ENCODE measurements at regions not wholly inside any gene's neighbourhood (a gene's known extent, or its start where the extent isn't known, plus 50 kb on each side); places are given as distances from the start of the nearest gene placed in this dataset.
"Not testable (repeated sequence)": the region's sequence is repeated elsewhere in the genome, so short reads cannot be mapped to it uniquely, and the experiment has no call there.

DNA sequence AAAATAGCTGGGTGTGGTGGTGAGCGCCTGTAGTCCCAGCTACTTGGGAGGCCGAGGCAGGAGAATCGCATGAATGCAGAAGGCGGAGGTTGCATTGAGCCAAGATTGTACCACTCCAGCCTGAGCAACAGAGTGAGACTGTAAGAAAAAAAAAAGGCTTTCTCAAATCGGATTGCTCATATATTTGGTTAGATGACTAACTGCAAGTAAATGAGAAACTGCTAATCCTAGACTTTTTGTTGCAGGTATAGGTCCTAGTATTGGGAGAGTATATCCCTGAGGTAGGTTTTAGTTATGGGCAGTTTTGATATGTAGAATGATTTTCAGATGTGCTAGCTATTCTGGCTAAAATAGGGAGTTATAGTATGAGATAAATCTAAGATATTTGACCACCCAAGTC lies 944.8 kb downstream of the DNAH5 start:
- H3K9me3 Mint-ChIP-seq, result peaks cover 8 to 20% of the 10 kb centered on the region in 2 donors
- H3K27ac Mint-ChIP-seq, result no peak overlapping the region
- no peaks in the 10 kb centered on the region for H3K36me3 Mint-ChIP-seq
- DNase-seq (ENCODE audit: low spot score in 2 of 2) (no peak), ATAC-seq (no peak)

DNA sequence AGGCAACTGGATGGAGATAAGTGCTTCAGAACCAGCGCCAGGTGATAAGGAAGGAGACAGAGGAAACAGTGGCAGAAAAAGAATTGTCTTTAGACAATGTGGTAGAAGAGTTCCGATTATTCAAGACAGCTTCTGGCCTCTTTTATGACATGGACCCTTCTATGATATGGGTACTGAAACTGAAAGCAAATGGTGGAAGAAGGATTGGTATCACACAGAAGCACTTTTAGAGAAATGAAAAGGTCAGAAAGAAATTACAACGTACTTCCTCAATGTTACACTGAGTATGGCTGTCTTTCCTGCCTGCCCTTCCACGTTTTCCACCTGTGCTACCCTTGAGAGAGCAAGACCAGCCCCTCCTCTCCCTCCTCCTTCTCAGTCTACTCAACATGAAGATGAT lies 959.3 kb downstream of the DNAH5 start:
- ATAC-seq, result no peak
- no peak for DNase-seq (ENCODE audit: low spot score in 2 of 2)
- peaks cover 13 to 20% of the 10 kb centered on the region in 2 donors for H3K9me3 Mint-ChIP-seq

DNA sequence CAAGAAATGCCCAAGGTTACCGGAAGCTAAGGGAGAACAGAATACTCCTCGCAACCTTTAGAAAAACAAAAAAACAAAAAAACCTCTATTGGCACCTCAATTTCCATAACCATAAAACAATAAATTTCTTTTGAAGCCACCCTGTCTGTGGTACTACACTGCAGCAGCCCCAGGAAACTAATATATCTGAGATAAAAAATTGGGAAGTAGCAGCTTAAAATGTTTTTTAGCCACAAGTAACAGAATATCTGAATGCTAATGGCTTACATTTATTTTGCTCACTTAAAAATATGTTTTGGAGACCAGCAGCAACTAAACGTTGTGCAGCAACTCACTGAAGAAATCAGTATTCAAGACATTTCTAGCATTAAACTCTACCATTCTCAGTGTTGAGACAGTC lies 969.6 kb downstream of the DNAH5 start:
- ATAC-seq (no peak), DNase-seq (ENCODE audit: low spot score in 2 of 2) (no peak)
- no peaks in the 10 kb centered on the region for H3K36me3 Mint-ChIP-seq
- peaks cover 4 to 6% of the 10 kb centered on the region in 2 donors for H3K9me3 Mint-ChIP-seq
- no peak overlapping the region for H3K27ac Mint-ChIP-seq

More for the DNA sequence above, 959.3 kb downstream of the DNAH5 start:
- no peak overlapping the region for H3K27ac Mint-ChIP-seq
- no peaks in the 10 kb centered on the region for H3K36me3 Mint-ChIP-seq

DNA sequence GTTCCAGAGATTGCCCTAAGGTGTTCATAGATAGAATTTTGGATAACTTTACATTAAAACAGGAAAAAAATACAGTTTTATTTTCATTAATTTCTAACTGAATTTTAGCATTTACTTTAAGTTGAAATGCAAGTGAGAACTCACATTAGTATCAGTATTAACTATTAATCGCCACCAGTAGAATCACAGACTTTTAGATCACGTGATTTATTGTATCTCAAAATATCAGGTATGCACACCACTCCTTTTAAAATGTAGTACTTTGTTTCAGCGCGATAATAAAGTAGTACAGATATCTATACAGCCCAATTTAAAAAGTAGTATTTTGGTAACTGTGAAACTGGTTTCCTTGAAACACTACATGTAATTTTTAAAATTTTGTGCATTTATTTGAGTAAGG lies 978.7 kb downstream of the DNAH5 start:
- no peak for DNase-seq (ENCODE audit: low spot score in 2 of 2)
- no peak for ATAC-seq
- Mint-ChIP-seq H3K36me3 (peaks cover 0 to 5% of the 10 kb centered on the region in 2 donors), H3K9me3 (peaks cover 16 to 18% of the 10 kb centered on the region in 2 donors), H3K27ac (no peak overlapping the region)

DNA sequence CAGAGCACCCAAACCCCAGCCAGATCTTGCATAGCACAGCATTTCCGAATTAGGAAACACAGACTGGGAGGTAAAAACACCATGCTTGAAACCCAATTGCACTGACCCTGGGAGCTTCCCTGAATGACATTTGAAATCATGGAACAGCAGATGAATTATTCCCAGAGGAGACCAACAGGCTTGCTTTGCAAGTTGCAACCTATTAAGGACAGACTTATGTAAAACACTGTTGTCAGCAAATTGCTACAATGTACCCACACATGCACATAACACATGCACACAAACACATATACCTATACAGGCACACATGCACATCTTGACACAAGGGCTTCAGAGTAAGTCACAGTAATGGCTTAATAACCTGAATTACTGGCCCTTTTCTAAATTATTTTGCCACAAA lies 984.8 kb downstream of the DNAH5 start:
- Mint-ChIP-seq H3K27ac (no peak overlapping the region), H3K9me3 (peaks cover 0 to 8% of the 10 kb centered on the region in 2 donors), H3K36me3 (no peaks in the 10 kb centered on the region)
- DNase-seq (ENCODE audit: low spot score in 2 of 2) (no peak), ATAC-seq (no peak)

DNA sequence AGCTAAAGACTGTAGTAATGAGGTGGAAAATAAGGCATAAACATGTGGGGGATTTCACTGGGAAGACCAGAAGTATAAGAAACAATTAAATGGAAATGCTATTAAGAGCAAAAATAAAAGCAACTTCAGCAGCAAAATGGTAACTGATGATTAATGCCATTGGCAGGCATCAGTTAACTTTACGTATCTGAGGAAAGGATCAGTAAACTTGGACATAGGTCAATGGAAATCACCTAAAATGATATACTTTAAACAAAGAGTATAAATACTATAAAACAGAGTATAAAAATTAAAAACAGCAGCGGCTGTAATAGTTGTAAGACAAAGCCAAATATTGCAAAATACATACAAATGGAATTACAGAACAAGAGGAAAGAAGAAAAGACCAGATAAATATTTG lies 992.1 kb downstream of the DNAH5 start:
- Mint-ChIP-seq H3K27ac (no peak overlapping the region), H3K36me3 (no peaks in the 10 kb centered on the region), H3K9me3 (peaks cover 0 to 5% of the 10 kb centered on the region in 2 donors)
- DNase-seq (ENCODE audit: low spot score in 2 of 2), result no peak
- ATAC-seq, result no peak

DNA sequence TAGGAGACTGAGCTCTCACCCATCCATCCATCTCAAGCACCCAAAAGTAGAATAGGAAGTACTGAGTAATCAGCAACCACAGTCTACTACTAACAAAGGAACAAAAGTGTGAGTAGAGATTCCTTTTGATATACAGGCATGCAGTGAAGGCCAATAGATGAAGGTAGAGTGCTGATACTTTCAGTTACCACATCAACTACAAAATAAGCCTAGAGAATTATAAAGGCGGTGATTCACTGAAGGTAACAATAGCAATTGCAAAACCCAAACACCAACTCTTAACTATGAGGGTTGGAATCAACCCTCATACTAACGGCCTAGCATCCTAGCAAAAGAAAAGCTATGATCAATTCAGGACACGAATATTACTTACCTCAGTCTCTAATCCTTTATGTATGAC lies 992.6 kb downstream of the DNAH5 start:
- DNase-seq (ENCODE audit: low spot score in 2 of 2) (no peak), ATAC-seq (no peak)
- H3K36me3 Mint-ChIP-seq, result no peaks in the 10 kb centered on the region
- no peak overlapping the region for H3K27ac Mint-ChIP-seq
- peaks cover 0 to 7% of the 10 kb centered on the region in 2 donors for H3K9me3 Mint-ChIP-seq

DNA sequence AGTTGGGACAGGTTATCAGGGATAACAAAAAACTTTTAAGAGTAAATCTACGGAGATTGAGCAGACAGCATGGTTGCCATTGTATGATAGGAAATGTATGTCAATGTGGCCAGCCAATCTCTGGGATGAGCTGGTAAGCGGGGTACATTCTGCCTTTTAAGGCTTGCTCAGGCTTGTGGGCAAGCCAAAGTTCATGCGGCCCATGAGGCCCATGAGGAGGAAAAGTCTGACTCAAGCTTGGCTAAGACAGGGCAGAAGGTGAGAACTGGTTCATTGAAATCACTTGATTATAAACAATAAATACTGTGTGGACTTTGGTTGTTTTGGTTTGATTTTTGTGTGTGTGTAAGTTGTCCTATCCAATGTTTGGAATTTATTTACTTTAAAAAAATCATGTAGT lies 997.1 kb downstream of the DNAH5 start:
- H3K36me3 Mint-ChIP-seq, result no peaks in the 10 kb centered on the region
- DNase-seq (ENCODE audit: low spot score in 2 of 2) (no peak), ATAC-seq (no peak)
- no peak overlapping the region for H3K27ac Mint-ChIP-seq
- peaks cover 8 to 16% of the 10 kb centered on the region in 2 donors for H3K9me3 Mint-ChIP-seq

DNA sequence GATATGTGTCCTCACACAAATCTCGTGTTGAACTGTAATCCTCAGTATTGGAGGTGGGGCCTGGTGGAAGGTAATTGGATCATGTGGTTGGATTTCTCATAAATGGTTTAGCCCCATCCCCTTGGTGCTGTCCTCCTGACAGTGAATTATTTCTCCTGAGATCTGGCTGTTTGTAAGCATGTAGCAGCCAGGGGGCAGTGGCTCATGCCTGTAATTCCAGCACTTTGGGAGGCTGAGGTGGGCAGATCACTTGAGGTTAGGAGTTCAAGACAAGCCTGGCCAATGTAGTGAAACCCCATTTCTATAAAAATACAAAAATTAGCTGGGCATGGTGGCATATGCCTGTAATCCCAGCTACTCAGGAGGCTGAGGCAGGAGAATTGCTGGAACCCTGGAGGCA lies 999.0 kb downstream of the DNAH5 start:
- peaks cover 11 to 22% of the 10 kb centered on the region in 2 donors for H3K9me3 Mint-ChIP-seq
- not testable (repeated sequence) for ATAC-seq; H3K36me3 Mint-ChIP-seq; DNase-seq (ENCODE audit: low spot score in 2 of 2); H3K27ac Mint-ChIP-seq

DNA sequence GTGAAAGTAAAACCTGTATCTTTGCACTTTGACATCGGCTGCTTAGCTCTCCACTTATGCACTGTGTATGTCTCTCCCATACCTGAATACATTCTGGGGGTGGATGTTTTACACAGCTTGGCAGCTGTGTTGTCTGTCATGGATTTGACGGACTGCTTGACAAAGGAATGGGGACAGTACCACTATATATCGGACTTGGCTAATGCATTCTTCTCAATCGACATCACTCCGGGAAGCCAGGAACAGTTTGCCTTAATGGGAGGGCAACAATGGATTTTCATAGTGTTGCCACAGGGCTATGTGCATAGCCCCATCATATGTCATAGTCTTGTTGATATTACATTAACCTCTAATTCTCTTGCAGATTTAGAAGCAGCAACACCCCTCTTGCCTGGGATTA lies 1008.3 kb downstream of the DNAH5 start:
- Mint-ChIP-seq H3K9me3 (peaks cover 7 to 12% of the 10 kb centered on the region in 2 donors), H3K36me3 (no peaks in the 10 kb centered on the region), H3K27ac (no peak overlapping the region)
- no peak for DNase-seq (ENCODE audit: low spot score in 2 of 2)
- ATAC-seq, result no peak

DNA sequence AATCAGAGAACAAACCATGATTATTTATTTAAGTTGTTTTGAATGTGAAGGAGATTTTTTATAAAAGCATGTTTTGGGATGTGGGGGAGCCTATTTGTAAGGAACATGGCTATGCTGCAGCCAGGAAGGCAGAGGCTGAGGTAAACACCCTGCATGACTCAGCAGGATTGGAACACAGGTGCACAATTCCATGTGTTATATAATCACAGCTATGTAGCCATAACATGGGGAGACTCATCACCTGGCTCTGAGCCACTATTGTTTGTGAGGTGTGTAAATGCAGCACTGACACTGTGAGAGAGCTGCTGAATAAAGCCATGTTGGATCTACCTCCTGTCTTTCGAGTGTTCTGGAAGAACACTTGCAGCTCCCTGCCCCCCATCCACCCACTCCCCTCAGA lies 1009.8 kb downstream of the DNAH5 start:
- ATAC-seq (no peak), DNase-seq (ENCODE audit: low spot score in 2 of 2) (no peak)

DNA sequence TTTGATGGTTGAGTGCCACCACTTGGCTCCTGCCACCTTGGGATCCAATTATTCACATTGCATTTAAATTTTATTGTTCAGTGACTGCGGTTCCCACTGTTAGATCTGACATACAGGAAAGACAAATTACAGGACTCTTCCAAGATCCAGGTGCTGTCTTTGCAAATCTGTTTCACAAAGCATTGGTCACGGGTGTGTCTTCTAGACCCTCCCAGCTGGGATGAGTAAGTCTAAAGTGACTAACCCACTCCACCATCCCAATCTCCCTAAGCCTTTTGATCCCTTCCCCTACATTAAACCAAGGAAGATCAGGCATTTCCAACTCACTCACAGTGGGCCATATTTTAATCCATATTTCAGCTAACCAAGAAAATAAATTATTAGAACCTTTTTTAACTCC lies 1016.3 kb upstream of the CTNND2 start:
- Mint-ChIP-seq H3K27ac (no peak overlapping the region), H3K36me3 (peaks cover 0 to 5% of the 10 kb centered on the region in 2 donors), H3K9me3 (peaks cover 0 to 12% of the 10 kb centered on the region in 2 donors)
- DNase-seq (ENCODE audit: low spot score in 2 of 2) (no peak), ATAC-seq (no peak)

More for the DNA sequence above, 1009.8 kb downstream of the DNAH5 start:
- Mint-ChIP-seq H3K27ac (no peak overlapping the region), H3K36me3 (no peaks in the 10 kb centered on the region), H3K9me3 (peaks cover 15 to 16% of the 10 kb centered on the region in 2 donors)

DNA sequence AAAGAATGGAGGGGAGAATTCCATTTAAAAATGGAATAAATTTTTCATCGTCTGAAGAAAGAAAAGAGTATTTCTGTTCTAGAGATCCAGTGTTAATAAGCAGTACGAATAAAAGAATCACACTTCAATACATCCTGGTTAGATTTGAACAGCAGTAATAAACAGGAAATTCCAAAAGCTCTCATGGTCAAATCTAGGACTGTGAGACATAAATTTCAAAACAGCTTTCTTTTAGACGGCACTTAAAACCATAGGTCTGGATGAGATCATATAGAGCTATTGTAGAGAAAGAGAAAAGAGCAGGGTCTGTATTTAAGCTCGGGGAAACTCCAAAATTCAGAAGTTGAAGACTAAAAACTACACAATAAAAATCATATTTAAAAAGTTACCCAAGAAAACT lies 1006.9 kb upstream of the CTNND2 start:
- H3K36me3 Mint-ChIP-seq, result peaks cover 0 to 5% of the 10 kb centered on the region in 2 donors
- ATAC-seq, result no peak

DNA sequence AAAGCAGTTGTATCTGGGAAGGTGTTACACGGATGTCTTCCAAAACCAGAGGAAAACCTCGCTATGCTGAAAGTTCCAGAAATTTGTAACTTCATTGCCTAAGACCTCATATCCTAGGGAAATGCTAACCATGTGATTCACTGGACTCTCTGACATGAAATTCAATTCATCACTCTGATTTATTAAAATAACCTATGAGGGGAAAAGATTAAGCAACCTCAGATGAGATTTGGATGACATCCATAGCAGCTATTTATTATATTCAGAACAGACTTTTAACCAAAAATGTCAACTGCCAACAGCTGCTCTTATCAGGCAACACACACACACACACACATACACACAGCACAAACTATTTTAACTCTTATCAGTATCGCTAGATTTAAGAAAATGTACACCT lies 1006.4 kb upstream of the CTNND2 start:
- no peak for DNase-seq (ENCODE audit: low spot score in 2 of 2)
- peaks cover 0 to 5% of the 10 kb centered on the region in 2 donors for H3K36me3 Mint-ChIP-seq
- H3K9me3 Mint-ChIP-seq, result peaks cover 8 to 21% of the 10 kb centered on the region in 2 donors
- no peak overlapping the region for H3K27ac Mint-ChIP-seq
- ATAC-seq, result no peak

More for the DNA sequence above, 1006.9 kb upstream of the CTNND2 start:
- peaks cover 8 to 21% of the 10 kb centered on the region in 2 donors for H3K9me3 Mint-ChIP-seq
- H3K27ac Mint-ChIP-seq, result no peak overlapping the region
- DNase-seq (ENCODE audit: low spot score in 2 of 2), result no peak

DNA sequence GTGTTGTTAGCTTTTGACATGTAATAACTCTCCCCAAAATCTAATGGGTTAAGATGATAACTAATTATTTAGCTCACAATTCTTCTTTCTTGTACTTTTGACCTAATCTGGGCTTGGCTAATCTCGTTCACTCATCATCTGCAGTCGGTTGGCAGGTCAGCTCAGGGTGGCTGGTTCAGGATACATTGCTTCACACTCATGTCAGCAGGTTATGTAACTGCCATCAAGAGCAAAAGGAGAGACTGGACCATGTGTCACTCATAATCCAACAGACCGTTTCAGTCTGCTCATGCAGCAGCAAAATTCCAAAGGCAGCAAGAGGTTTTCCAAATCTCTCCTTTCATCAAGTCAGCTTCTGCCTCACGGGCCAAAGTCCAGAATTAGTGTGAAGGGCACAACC lies 998.4 kb upstream of the CTNND2 start:
- no peak overlapping the region for H3K27ac Mint-ChIP-seq
- peaks cover 18 to 19% of the 10 kb centered on the region in 2 donors for H3K9me3 Mint-ChIP-seq
- H3K36me3 Mint-ChIP-seq, result no peaks in the 10 kb centered on the region
- DNase-seq (ENCODE audit: low spot score in 2 of 2) (no peak), ATAC-seq (no peak)

DNA sequence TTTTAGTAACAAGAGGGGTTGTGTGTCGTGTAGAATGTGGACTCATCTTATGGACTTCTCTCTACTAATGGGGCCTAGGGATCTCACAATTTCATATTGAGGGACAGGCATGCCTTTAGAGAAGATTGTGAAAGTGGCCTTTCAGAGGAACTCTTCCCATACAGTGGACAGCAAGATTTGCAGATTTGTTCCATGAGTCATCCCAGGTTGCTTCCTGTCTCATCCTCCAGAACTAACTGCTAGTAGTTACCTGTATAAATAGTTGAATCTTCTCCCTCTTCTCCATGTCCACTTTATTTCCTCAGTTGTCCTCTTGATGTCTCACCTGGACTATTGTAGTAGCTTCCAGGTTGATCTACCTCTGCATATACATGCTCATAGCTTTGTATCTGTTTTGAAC lies 997.5 kb upstream of the CTNND2 start:
- H3K36me3 Mint-ChIP-seq, result no peaks in the 10 kb centered on the region
- H3K27ac Mint-ChIP-seq, result no peak overlapping the region
- peaks cover 15% of the 10 kb centered on the region in 2 donors for H3K9me3 Mint-ChIP-seq
- ATAC-seq (no peak), DNase-seq (ENCODE audit: low spot score in 2 of 2) (no peak)

DNA sequence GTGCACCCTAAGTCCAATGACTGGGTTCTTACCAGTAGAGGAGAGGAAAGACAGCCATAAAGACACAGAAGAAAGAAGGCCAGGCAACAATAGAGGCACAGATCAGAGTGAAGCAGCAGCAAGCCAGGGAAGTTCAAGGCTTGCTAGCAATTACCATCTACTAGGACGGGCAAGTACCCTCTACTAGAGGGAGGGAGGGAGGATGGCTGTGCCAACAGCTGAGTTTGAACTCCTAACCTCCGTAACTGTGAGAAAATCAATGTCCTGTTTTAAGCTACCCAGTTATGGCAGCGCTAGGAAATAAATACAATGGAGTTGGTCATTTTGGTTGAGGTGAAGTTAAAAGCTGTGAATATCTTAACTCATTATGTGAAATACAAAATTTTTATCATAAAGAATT lies 991.8 kb upstream of the CTNND2 start:
- H3K36me3 Mint-ChIP-seq, result no peaks in the 10 kb centered on the region
- DNase-seq (ENCODE audit: low spot score in 2 of 2), result no peak
- no peak for ATAC-seq
- no peak overlapping the region for H3K27ac Mint-ChIP-seq
- H3K9me3 Mint-ChIP-seq, result peaks cover 21 to 23% of the 10 kb centered on the region in 2 donors

DNA sequence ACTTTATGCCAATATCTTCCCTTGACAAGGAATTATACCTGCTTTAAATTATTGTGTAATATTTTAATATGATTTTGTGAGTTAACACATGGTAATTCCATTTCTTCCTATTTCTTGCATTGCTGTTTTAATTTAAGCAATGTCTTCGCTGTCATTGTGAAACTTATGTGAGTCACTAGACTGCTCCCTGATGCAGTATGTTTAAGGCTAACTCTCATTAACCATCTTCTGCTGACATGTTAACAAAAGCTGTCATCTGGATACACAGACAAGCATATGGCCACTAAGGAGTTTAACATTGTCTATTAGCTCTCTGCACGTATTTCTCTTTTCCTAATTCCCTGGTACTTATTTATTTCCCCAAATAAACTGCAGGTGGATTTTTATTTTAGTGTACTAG lies 980.8 kb upstream of the CTNND2 start:
- H3K27ac Mint-ChIP-seq, result no peak overlapping the region
- peaks cover 10 to 12% of the 10 kb centered on the region in 2 donors for H3K9me3 Mint-ChIP-seq
- H3K36me3 Mint-ChIP-seq, result no peaks in the 10 kb centered on the region
- DNase-seq (ENCODE audit: low spot score in 2 of 2), result no peak
- no peak for ATAC-seq

DNA sequence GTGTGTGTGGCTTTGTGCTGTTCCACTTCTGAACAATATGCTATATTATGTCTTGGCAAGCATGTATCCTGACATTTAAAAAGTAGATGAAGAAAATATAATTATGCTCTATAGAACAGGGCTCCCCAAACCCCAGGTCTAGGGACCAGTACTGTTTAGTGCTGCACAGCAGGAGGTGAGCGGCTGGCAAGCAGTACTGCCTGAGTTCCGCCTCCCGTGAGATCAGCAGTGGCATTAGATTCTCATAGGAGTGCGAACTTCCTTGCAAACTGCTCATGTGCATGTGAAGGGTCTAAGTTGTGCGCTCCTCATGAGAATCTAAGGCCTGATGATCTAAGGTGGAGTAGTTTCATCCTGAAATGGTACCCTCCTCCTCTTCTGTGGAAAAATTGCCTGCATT lies 979.1 kb upstream of the CTNND2 start:
- ATAC-seq (no peak), DNase-seq (ENCODE audit: low spot score in 2 of 2) (no peak)
- H3K27ac Mint-ChIP-seq, result no peak overlapping the region
- H3K36me3 Mint-ChIP-seq, result no peaks in the 10 kb centered on the region
- peaks cover 12 to 17% of the 10 kb centered on the region in 2 donors for H3K9me3 Mint-ChIP-seq
